ENCODE measurements at regions not wholly inside any gene's neighbourhood (a gene's known extent, or its start where the extent isn't known, plus 50 kb on each side); places are given as distances from the start of the nearest gene placed in this dataset.
"Not testable (repeated sequence)": the region's sequence is repeated elsewhere in the genome, so short reads cannot be mapped to it uniquely, and the experiment has no call there.

DNA sequence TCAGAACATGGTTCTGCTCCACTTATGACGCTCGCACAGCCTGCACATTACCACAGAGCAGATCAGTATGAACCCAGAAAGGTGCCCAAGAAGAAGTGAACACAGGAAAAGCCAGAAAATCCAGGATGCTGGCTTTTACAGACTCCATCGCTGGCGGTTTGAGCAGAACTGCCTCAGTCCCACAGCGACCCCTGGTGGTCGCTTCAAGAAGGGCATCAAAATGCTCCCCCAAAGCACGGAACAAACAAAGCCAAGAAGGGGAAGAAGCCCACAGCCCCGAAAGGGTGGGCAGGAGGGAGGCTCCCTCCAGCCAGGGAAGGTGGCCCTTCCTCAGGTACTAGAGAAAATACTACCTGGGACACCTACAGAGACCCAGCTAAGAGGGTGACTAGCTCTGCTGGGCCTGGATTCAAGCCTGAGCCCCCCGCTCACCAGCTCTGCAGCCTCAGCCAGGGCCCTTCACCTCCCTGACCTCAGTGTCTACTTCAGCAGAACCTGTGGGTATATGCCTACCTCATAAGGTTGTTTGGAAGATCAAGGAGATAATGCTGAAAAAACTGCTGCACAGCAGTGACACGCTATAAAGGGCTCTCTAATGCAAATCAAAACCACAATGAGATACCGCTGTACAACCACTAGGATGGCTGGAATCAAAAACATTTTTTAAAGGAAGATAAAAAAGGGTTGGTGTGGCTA is 98.1 kb downstream of the NCOR2 start:
- Histone ChIP-seq H3K9me3 (replicated peaks in 1 of 11) (peaks cover 47 to 65% (median 56%) of the 10 kb centered on the region in 11 experiments), H3K27me3 (no peaks in the 10 kb centered on the region), H3K4me3 (0 out of 20 replicates have a peak overlapping the region, but pooled peaks of 2 of the 10 experiments have one; percentile 16 to 35), H3K36me3 (peaks cover 68 to 73% (median 70%) of the 10 kb centered on the region in 11 experiments), H3K4me1 (peaks cover 24 to 34% (median 28%) of the 10 kb centered on the region in 10 experiments), H3K4me2 (no peak overlapping the region; a peak in 1 of 22 replicates), H4K20me1 (peaks cover 23 to 69% (median 29%) of the 10 kb centered on the region in 11 experiments; a peak in 21 of 22 replicates), H3K9ac (no peak overlapping the region), H3K27ac (no peak overlapping the region)
- no peak for TF ChIP-seq Cebpa-rat (IDR thresholded peaks at IDR 0.05)

DNA sequence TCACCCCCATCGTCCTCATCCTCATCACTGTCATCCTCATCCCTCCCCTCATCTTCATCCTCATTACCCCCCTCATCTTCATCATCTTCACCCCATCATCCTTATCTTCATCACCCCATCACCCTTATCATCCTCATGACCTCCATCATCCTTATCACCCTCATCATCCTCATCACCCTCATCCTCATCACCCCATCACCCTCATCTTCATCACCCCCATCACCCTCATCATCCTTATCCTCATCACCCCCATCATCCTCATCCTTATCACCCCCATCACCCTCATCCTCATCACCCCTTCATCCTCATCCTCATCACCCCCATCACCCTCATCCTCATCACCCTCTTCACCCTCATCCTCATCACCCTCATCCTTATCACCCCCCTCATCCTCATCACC is 99.9 kb downstream of the NCOR2 start:
- H3K4me3 ChIP-seq, H3K4me2 ChIP-seq, H3K9ac ChIP-seq, H3K27ac ChIP-seq, H3K27me3 ChIP-seq: not testable (repeated sequence)
- H3K4me1 ChIP-seq = peaks cover 41 to 52% (median 45%) of the 10 kb centered on the region in 10 experiments
- peaks cover 29 to 47% (median 39%) of the 10 kb centered on the region in 11 experiments for H3K9me3 ChIP-seq (replicated peaks in 1 of 11)
- H3K36me3 ChIP-seq = peaks cover 50 to 72% (median 63%) of the 10 kb centered on the region in 11 experiments
- peaks cover 41 to 83% (median 46%) of the 10 kb centered on the region in 11 experiments for H4K20me1 ChIP-seq

DNA sequence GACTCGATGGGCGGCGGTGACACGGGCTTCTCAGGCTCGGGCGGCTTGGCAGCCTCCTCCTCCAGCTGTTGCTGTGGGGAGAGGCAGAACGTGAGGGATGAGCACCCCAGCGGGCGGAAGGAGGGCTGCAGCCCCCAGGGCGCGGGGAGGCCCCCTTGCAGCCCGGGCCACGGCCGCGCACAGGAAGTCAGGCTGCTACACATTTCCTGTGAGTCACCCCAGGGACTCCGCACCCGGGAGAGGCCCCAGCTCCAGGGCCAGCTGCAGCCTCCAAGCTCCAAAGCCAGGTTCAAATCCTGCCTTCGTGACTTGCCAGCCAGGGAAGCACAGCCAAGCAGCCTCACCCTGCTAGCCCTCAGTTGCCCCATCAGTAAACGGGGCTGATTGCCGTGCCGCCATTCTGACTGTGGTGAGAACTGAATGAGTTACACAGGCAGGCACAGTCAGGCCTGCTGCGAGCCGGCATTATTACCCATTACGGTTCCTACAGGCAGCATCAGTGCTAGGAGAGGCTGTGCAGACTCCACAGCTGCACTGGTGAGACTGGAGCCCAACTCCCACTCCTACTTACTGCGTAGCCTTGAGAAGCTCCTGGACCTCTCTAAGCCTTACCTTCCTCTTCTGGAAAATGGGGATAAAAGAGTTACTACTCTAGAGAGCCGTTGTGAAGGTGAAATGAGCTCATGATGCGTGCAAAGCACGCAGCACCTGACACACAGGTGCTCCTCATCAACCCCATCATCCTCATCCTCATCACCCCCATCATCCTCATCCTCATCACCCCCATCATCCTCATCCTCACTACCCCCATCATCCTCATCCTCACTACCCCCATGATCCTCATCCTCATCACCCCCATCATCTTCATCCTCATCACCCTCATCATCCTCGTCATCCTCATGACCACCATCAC is 100.9 kb downstream of the NCOR2 start:
- TF ChIP-seq Cebpa-rat (IDR thresholded peaks at IDR 0.05) = no peak
- H3K4me2 ChIP-seq = peak overlapping the region; percentile 84 to 97 (median 93)
- H3K27me3 ChIP-seq = no peaks in the 10 kb centered on the region
- peak overlapping the region in 6 of 10 experiments; percentile 3 to 53 (median 23); a peak in 8 of 20 replicates for H3K4me3 ChIP-seq
- peaks cover 51 to 87% (median 57%) of the 10 kb centered on the region in 11 experiments for H4K20me1 ChIP-seq
- H3K4me1 ChIP-seq = peaks cover 41 to 60% (median 52%) of the 10 kb centered on the region in 10 experiments
- peak overlapping the region in 10 of 11 experiments; percentile 21 to 70 (median 59); a peak in 16 of 22 replicates for H3K9ac ChIP-seq
- peaks cover 48 to 71% (median 63%) of the 10 kb centered on the region in 11 experiments for H3K36me3 ChIP-seq
- peaks cover 24 to 37% (median 31%) of the 10 kb centered on the region in 11 experiments for H3K9me3 ChIP-seq (replicated peaks in 1 of 11)
- H3K27ac ChIP-seq = peak overlapping the region in 10 of 11 experiments; percentile 36 to 80 (median 64); a peak in 21 of 22 replicates

DNA sequence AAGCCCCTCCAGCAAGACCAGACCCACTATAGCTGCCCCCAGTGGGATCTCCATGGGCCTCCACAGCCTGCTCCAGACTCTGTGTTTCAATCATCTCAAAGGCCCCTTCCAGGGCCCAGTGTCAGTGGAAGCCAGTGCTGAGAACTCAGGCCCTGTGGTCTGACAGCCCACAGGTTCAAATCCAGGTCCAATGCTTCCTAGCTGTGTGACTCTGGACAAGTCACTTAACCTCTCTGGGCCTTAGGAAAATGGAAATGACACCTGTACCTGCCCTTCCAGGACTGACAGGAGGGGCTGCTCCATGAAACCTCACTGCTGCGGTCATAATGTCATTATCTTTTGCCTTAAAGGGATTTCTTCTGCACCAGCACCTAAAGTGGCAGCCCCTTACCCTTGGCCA is 101.9 kb downstream of the NCOR2 start:
- Histone ChIP-seq H3K9ac (peak overlapping the region; percentile 21 to 70 (median 58); a peak in 16 of 22 replicates), H3K9me3 (replicated peaks in 1 of 11) (peaks cover 20 to 27% (median 23%) of the 10 kb centered on the region in 11 experiments), H3K4me3 (peak overlapping the region in 8 of 10 experiments; percentile 1 to 53 (median 23); a peak in 12 of 20 replicates), H3K4me2 (peak overlapping the region; percentile 84 to 97 (median 93)), H3K4me1 (peaks cover 41 to 57% (median 50%) of the 10 kb centered on the region in 10 experiments), H3K36me3 (peaks cover 46 to 71% (median 63%) of the 10 kb centered on the region in 11 experiments), H4K20me1 (peaks cover 59 to 87% (median 66%) of the 10 kb centered on the region in 11 experiments), H3K27me3 (no peaks in the 10 kb centered on the region), H3K27ac (peak overlapping the region in 10 of 11 experiments; percentile 36 to 80 (median 62); a peak in 19 of 22 replicates)
- TF ChIP-seq Cebpa-rat (IDR thresholded peaks at IDR 0.05) = no peak

DNA sequence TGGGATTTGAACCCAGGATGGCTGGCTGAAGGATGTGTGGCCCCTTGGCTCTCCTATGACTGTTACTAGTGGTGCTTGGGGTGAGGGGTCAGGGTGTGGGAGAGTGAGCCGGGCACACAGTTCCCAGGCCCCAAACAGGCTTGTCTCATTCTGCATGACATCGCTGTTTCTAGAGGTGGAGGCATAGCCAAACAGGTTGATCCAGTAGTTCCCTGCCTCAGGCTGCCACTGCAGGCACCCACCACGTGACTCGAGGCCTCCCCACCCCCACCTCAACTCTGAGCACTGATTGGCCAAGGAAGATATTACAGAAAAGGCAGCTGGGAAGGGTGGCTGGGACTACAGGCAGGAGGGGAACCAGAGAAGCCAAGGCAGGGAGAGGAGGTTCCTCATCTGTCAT is 102.6 kb downstream of the NCOR2 start:
- TF ChIP-seq Cebpa-rat (IDR thresholded peaks at IDR 0.05) = no peak
- H3K4me2 ChIP-seq = peak overlapping the region; percentile 84 to 97 (median 93)

DNA sequence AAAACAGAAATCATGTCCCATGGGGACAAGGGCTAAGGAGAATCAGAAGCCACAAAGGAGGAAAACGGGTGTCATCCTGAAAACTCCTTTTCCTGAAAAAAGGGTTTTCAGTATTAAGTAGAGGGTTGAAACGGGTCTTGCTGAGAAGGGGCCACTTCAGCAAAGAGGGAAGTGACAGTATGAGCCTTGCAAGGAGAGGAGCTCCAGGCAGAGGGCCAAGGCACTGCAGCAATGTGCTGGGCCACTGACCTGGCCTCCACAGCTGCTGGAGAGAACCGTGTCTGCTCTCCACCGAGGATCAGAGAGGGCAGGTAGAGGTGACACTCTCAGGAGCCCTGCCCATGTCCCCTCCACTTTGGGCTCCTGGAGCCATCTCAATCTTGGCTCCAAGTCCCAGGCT is 103.3 kb downstream of the NCOR2 start:
- 0 out of 22 replicates have a peak overlapping the region, but pooled peaks of 2 of the 11 experiments have one; percentile 1 to 5 for H3K9ac ChIP-seq
- TF ChIP-seq Cebpa-rat (IDR thresholded peaks at IDR 0.05) = no peak
- H3K27me3 ChIP-seq = no peaks in the 10 kb centered on the region
- peak overlapping the region; percentile 84 to 97 (median 93) for H3K4me2 ChIP-seq
- peak overlapping the region in 1 of 11 experiments; percentile 80; a peak in 3 of 22 replicates for H3K27ac ChIP-seq
- peaks cover 46 to 71% (median 63%) of the 10 kb centered on the region in 11 experiments for H3K36me3 ChIP-seq
- peaks cover 6 to 15% (median 9%) of the 10 kb centered on the region in 11 experiments; a peak in 21 of 22 replicates for H3K9me3 ChIP-seq (replicated peaks in 1 of 11)
- peaks cover 73 to 87% (median 79%) of the 10 kb centered on the region in 11 experiments for H4K20me1 ChIP-seq
- peak overlapping the region in 1 of 10 experiments; percentile 26; a peak in 1 of 20 replicates for H3K4me3 ChIP-seq
- H3K4me1 ChIP-seq = peaks cover 41 to 57% (median 50%) of the 10 kb centered on the region in 10 experiments

More for the DNA sequence above, 102.6 kb downstream of the NCOR2 start:
- Histone ChIP-seq H3K4me3 (peak overlapping the region in 4 of 10 experiments; percentile 3 to 53 (median 27); a peak in 4 of 20 replicates), H3K9ac (peak overlapping the region in 2 of 11 experiments; percentile 63 to 65; a peak in 1 of 22 replicates), H3K27ac (peak overlapping the region in 2 of 11 experiments; percentile 72 to 80; a peak in 5 of 22 replicates), H3K36me3 (peaks cover 46 to 71% (median 63%) of the 10 kb centered on the region in 11 experiments), H3K9me3 (replicated peaks in 1 of 11) (peaks cover 14 to 20% (median 16%) of the 10 kb centered on the region in 11 experiments), H4K20me1 (peaks cover 66 to 87% (median 72%) of the 10 kb centered on the region in 11 experiments), H3K4me1 (peaks cover 41 to 57% (median 50%) of the 10 kb centered on the region in 10 experiments), H3K27me3 (no peaks in the 10 kb centered on the region)

DNA sequence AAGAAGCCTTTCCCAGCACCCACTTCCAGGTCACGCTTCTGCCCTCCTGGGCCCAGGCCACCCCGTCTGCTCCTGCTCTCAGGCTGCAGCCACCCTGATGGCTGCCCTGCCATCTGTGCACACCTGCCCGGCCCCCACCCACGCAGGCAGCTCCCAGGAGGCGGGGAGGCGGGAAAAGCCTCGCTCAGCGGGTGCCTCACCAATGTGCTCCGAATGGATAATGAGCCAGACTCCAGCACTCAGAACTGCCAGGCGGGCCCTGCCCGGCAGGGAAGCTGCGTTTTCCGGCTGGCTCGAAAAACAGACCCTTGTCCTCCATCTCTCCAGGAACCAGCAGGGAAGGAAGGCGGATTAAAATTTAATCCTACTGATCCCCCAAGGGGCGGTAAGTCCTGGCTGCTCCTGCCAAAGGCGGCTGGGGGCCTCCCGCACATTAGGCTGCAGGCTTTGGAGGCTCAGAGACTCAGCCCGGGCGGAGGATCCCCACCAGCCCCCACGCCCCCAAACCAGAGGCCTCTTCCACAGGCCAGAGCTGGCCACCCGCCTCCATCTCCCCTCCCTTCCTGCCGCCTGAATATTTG is 104.0 kb downstream of the NCOR2 start:
- peak overlapping the region in 1 of 11 experiments; percentile 80; a peak in 1 of 22 replicates for H3K27ac ChIP-seq
- peak overlapping the region in 1 of 10 experiments; percentile 26; a peak in 2 of 20 replicates for H3K4me3 ChIP-seq
- peaks cover 4 to 16% (median 7%) of the 10 kb centered on the region in 11 experiments; a peak in 14 of 22 replicates for H3K9me3 ChIP-seq (replicated peaks in 1 of 11)
- H3K4me2 ChIP-seq = peak overlapping the region; percentile 84 to 97 (median 93)
- peaks cover 48 to 74% (median 67%) of the 10 kb centered on the region in 11 experiments for H3K36me3 ChIP-seq
- H3K9ac ChIP-seq = 0 out of 22 replicates have a peak overlapping the region, but pooled peaks of 1 of the 11 experiments have one; percentile 34
- H4K20me1 ChIP-seq = peaks cover 78 to 90% (median 85%) of the 10 kb centered on the region in 11 experiments
- H3K4me1 ChIP-seq = peaks cover 43 to 63% (median 54%) of the 10 kb centered on the region in 10 experiments
- no peak for TF ChIP-seq Cebpa-rat (IDR thresholded peaks at IDR 0.05)
- no peaks in the 10 kb centered on the region for H3K27me3 ChIP-seq
